CD4-positive, alpha-beta memory T cell (primary cell): ENCODE measurements at regions not wholly inside any gene's neighbourhood (a gene's known extent, or its start where the extent isn't known, plus 50 kb on each side); places are given as distances from the start of the nearest gene placed in this dataset.

Experiments
- CTCF ChIA-PET: fragments of 350-600 bp; sonication (Branson Sonifier 250); formaldehyde crosslinking; loops from one replicate; lab custom pipeline; 2021; ENCODE audit warnings: inconsistent platforms; ENCODE audit not compliant: partially characterized antibody; lab: Charles Lee
- POLR2A ChIA-PET: fragments of 350-600 bp; sonication (Branson Sonifier 250); formaldehyde crosslinking; loops from one replicate; lab custom pipeline; 2021; ENCODE audit not compliant: partially characterized antibody; lab: Charles Lee
- DNase-seq, 5 donors: peaks; one replicate each; pipeline versions ENCODE4 v3.0.0 to v3.0.0-alpha.2; 2020 to 2022; ENCODE audit warnings: mixed read lengths in 1 of 5
- H3K27ac ChIP-seq: one replicate; pipeline ENCODE4 v1.7.0; 2013; ENCODE audit warnings: low read depth, low read length
- H3K27me3 ChIP-seq: 2 replicates; pipeline ENCODE4 v1.7.0; 2013; ENCODE audit warnings: mild to moderate bottlenecking, low read length, moderate library complexity; ENCODE audit not compliant: insufficient read depth
- H3K36me3 ChIP-seq: 2 replicates; pipeline ENCODE4 v1.7.0; 2013; ENCODE audit warnings: mild to moderate bottlenecking, low read length, moderate library complexity; ENCODE audit not compliant: insufficient read depth
- H3K4me1 ChIP-seq: 2 replicates; pipeline ENCODE4 v1.7.0; 2013; ENCODE audit warnings: mild to moderate bottlenecking, low read length, moderate library complexity; ENCODE audit not compliant: insufficient read depth
- H3K4me3 ChIP-seq, 2 donors: one replicate each; pipeline ENCODE4 v1.7.0; 2013; ENCODE audit warnings: low read length in 2 of 2, mild to moderate bottlenecking in 1 of 2
- H3K9me3 ChIP-seq, 2 donors: one replicate each; pipeline ENCODE4 v1.7.0; 2013; ENCODE audit warnings: low read length in 2 of 2, control low read depth in 1 of 2; ENCODE audit not compliant: control insufficient read depth in 1 of 2
- H3K27ac Mint-ChIP-seq, 7 donors: one replicate each; pipeline ENCODE4 v1.8.0; 2020 to 2021; ENCODE audit warnings: mixed read lengths in 7 of 7, mild to moderate bottlenecking in 6 of 7, inconsistent platforms in 3 of 7, moderate library complexity in 3 of 7
- H3K27me3 Mint-ChIP-seq, 2 donors: one replicate each; pipeline ENCODE4 v1.8.0; 2020 to 2021; ENCODE audit warnings: mixed read lengths in 2 of 2
- H3K36me3 Mint-ChIP-seq, 2 donors: one replicate each; pipeline ENCODE4 v1.8.0; 2020 to 2021; ENCODE audit warnings: mixed read lengths in 2 of 2, inconsistent platforms in 1 of 2, mild to moderate bottlenecking in 1 of 2
- H3K4me1 Mint-ChIP-seq, 4 donors: one replicate each; pipeline ENCODE4 v1.8.0; 2020 to 2021; ENCODE audit warnings: mixed read lengths in 4 of 4, mild to moderate bottlenecking in 1 of 4
- H3K4me3 Mint-ChIP-seq, 8 donors: one replicate each; pipeline ENCODE4 v1.8.0; 2020 to 2021; ENCODE audit warnings: mixed read lengths in 8 of 8, mild to moderate bottlenecking in 7 of 8, moderate library complexity in 6 of 8, inconsistent platforms in 3 of 8
- H3K9me3 Mint-ChIP-seq, 8 donors: one replicate each; pipeline ENCODE4 v1.8.0; 2020 to 2021; ENCODE audit warnings: mixed read lengths in 8 of 8, mild to moderate bottlenecking in 5 of 8, inconsistent platforms in 3 of 8, moderate library complexity in 1 of 8
- intact Hi-C: fragments of 100-400 bp; cut with micrococcal nuclease; formaldehyde crosslinking; loops from one replicate; pipeline ENCODE4 v1.15.1; 2023

DNA sequence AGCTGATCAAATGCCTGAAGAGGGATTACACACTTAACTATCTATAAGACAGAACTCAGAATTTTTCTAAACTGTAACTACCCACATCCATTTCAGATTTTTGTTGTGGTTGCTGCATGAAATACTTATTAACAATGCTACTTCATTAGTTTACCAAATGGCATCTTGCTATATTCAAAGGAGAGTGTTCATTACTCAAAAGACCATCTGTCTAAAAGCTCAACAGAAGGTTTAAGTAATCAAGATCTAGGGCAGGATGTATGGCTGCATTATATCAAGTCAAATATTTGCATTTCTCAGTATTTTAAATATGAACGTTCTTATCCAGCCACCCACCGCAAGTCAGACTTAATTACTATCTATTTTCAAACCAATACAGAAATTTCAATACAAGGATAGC lies 79.9 kb downstream of the SIPA1L2 start:
- Mint-ChIP-seq H3K4me1 (no peaks in the 10 kb centered on the region), H3K9me3 (no peaks in the 10 kb centered on the region), H3K27ac (no peak overlapping the region), H3K4me3 (no peak overlapping the region), H3K27me3 (no peaks in the 10 kb centered on the region), H3K36me3 (no peaks in the 10 kb centered on the region)
- H3K27ac ChIP-seq: no peak overlapping the region
- POLR2A ChIA-PET: no interaction called here
- H3K4me1 ChIP-seq: no peaks in the 10 kb centered on the region
- H3K36me3 ChIP-seq: no peaks in the 10 kb centered on the region
- H3K4me3 ChIP-seq: no peak overlapping the region
- no peaks in the 10 kb centered on the region for H3K27me3 ChIP-seq
- CTCF ChIA-PET: no interaction called here
- H3K9me3 ChIP-seq: no peaks in the 10 kb centered on the region
- intact Hi-C loops: no loop called here
- DNase-seq: no peak

DNA sequence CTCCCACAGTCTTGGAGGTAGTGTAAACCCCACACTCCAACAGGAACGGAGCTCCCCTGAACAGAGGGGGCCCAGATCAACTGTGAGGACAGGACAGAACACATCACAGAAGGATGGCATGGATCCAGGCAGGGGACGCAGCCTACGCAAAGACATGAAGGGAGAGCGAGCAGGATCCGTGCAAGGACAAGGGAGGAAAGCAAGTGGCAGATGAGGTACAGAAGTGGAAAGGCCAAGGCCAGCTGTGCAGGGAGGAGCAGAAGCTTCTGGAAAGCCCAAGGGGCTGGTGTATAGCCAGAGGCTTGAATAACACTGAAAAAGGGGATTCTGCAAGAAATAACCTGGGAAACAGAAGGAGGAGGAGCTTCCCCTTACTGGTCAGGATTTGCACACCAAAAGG lies 81.2 kb downstream of the SIPA1L2 start:
- no peak for DNase-seq
- no peaks in the 10 kb centered on the region for H3K4me1 Mint-ChIP-seq
- Histone ChIP-seq H3K27me3 (no peaks in the 10 kb centered on the region), H3K27ac (no peak overlapping the region), H3K36me3 (no peaks in the 10 kb centered on the region), H3K4me1 (no peaks in the 10 kb centered on the region), H3K9me3 (no peaks in the 10 kb centered on the region), H3K4me3 (no peak overlapping the region)
- H3K4me3 Mint-ChIP-seq: no peak overlapping the region
- peak overlapping the region in 1 of 7 donors; percentile 61 for H3K27ac Mint-ChIP-seq
- ChIA-PET POLR2A (no interaction called here), CTCF (no interaction called here)
- no peaks in the 10 kb centered on the region for H3K27me3 Mint-ChIP-seq
- H3K36me3 Mint-ChIP-seq: no peaks in the 10 kb centered on the region
- intact Hi-C loops: no loop called here
- H3K9me3 Mint-ChIP-seq: no peaks in the 10 kb centered on the region

DNA sequence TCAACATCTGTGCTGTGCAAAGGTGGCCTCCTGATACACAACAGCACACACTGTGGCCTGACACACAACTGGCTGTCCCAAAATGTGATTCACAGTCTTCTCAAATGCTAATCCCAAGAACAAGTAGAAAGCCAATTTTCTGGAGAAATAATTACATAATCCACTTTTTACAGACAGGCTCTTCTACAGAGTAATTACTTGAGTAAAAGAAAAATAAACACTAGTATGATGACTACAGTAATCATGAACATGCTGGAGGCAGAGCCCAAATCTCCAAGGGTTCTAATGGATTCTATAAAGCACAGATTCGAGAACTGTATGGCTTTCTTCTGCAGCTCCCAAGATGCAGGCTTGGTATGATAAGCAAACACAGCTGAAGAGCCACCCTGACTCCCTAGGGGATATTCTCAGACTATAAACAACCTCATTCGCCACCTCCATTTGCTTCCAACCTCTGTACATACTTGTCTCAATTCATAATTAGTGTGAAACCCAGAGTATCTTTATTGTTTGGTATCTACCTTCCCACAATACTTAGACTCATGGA lies 81.9 kb downstream of the SIPA1L2 start:
- no peaks in the 10 kb centered on the region for H3K9me3 ChIP-seq
- intact Hi-C loops: no loop called here
- Mint-ChIP-seq H3K4me1 (no peaks in the 10 kb centered on the region), H3K36me3 (no peaks in the 10 kb centered on the region), H3K4me3 (no peak overlapping the region), H3K27me3 (no peaks in the 10 kb centered on the region), H3K9me3 (no peaks in the 10 kb centered on the region), H3K27ac (no peak overlapping the region)
- CTCF ChIA-PET: no interaction called here
- H3K36me3 ChIP-seq: no peaks in the 10 kb centered on the region
- H3K27me3 ChIP-seq: no peaks in the 10 kb centered on the region
- no peaks in the 10 kb centered on the region for H3K4me1 ChIP-seq
- DNase-seq: no peak
- POLR2A ChIA-PET: no interaction called here
- H3K4me3 ChIP-seq: no peak overlapping the region
- no peak overlapping the region for H3K27ac ChIP-seq

DNA sequence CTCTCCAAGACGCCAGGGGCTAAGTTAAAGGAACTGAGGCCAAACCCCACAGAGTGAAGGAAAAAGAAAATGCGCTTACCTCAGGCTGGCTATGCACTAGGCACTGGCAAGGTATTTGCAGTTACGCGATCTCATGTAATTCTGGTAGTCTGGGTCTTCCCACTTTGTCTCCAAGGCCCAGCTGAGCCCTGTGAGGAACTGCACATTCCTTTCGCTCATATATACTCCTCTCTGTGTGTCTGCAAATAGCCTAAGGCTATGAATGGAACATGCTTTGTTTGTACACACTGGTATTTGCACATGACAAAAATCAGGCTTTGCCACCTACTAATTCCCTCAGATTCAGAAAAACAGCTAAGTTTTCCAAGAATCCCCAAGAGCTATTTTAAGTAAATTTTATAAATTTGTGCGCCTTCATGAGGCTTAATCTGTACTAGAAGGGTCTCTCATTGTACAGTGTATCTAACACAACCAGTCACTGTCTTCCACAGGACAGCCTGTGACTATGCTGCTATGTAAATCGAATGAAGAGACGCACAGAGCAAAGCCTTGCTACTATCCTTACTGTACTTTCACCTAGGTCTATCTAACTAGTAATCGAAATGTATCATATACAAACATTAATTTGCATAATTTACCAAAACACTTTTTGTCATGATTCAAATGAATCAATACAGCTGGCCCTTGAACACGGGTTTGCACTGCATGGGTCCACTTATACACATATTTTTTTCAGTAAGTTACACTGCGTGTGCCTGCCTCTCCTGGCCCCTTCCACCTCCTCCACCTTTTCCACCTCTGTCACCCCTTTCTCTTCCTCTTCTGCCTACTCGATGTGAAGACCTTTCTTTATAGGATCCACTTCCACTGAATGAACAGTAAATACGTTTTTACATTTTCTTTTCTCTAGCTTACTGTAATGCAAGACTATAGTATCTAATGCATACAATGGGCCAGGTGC lies 87.0 kb downstream of the SIPA1L2 start:
- H3K4me3 Mint-ChIP-seq: no peak overlapping the region
- Histone ChIP-seq H3K9me3 (no peaks in the 10 kb centered on the region), H3K36me3 (no peaks in the 10 kb centered on the region), H3K27me3 (no peaks in the 10 kb centered on the region), H3K4me1 (no peaks in the 10 kb centered on the region), H3K27ac (no peak overlapping the region), H3K4me3 (no peak overlapping the region)
- no peaks in the 10 kb centered on the region for H3K36me3 Mint-ChIP-seq
- no peaks in the 10 kb centered on the region for H3K9me3 Mint-ChIP-seq
- no peak overlapping the region for H3K27ac Mint-ChIP-seq
- POLR2A ChIA-PET: no interaction called here
- no peak for DNase-seq
- no peaks in the 10 kb centered on the region for H3K4me1 Mint-ChIP-seq
- intact Hi-C loops: no loop called here
- CTCF ChIA-PET: no interaction called here
- H3K27me3 Mint-ChIP-seq: no peaks in the 10 kb centered on the region

DNA sequence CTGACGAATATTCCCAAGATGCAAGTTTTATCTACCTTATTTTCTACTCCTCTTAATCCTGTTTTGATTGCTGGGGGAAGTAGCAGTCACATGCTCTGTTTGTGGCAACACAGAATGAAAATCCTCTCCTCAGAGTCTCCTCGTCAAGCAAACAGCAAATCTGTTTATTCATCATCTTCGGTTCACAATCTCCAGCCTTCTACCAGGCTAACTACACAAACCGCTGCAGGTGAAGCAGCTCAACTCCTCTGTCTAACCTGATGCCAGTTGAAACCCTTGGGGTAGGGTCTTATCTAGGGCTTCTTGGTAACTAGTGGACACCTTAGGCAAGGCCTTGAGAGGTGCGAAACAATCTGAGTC lies 91.0 kb downstream of the SIPA1L2 start:
- DNase-seq: no peak
- no peaks in the 10 kb centered on the region for H3K36me3 ChIP-seq
- ChIA-PET CTCF (interaction anchor here (1.1 kb wide), 1 partner anchor 88 kb away, joined by 3 read pairs; no protein-coding TSS in a partner anchor), POLR2A (no interaction called here)
- intact Hi-C loops: no loop called here
- no peaks in the 10 kb centered on the region for H3K4me1 Mint-ChIP-seq
- H3K4me3 Mint-ChIP-seq: no peak overlapping the region
- H3K27me3 ChIP-seq: no peaks in the 10 kb centered on the region
- peak overlapping the region in 1 of 7 donors; percentile 5 for H3K27ac Mint-ChIP-seq
- H3K36me3 Mint-ChIP-seq: no peaks in the 10 kb centered on the region
- no peaks in the 10 kb centered on the region for H3K9me3 Mint-ChIP-seq
- H3K4me3 ChIP-seq: no peak overlapping the region
- H3K27ac ChIP-seq: no peak overlapping the region
- H3K27me3 Mint-ChIP-seq: no peaks in the 10 kb centered on the region
- no peaks in the 10 kb centered on the region for H3K9me3 ChIP-seq
- H3K4me1 ChIP-seq: no peaks in the 10 kb centered on the region

DNA sequence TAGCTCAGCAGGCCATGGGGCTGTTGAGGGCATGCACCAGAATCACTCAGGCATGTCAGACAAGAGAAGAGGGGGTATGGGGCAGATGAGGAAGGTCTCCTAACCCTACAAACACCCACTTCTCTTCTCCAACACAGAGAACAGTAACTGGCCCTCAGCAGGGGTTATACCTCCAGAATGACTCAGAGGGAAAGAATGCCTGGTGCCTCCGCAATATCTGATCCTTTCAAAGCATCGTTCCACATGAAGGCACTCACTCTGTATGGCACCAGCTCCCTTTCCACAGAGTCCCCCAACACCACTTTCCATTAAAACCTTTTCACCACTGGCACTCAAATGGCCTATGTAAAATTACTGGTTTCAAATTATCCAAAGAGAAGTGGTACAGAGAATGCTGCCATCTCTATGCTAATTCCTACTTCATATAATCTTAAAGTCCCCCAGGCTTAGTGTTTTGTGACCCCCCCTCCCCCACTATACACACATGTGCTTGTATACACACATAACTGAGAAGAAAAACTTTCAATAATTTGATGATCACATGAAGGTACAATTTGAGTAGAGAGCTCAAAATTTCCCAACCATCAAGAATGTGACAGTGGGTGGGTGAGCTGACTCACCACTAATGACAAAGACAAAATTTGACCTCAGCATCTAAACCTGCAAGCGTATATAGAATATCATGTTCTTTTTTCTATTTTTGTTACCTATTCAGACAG lies 91.5 kb downstream of the SIPA1L2 start:
- H3K27me3 ChIP-seq: no peaks in the 10 kb centered on the region
- H3K4me1 Mint-ChIP-seq: no peaks in the 10 kb centered on the region
- no peak for DNase-seq
- no peaks in the 10 kb centered on the region for H3K4me1 ChIP-seq
- no peak overlapping the region for H3K27ac ChIP-seq
- H3K36me3 ChIP-seq: no peaks in the 10 kb centered on the region
- intact Hi-C loops: no loop called here
- H3K36me3 Mint-ChIP-seq: no peaks in the 10 kb centered on the region
- H3K9me3 ChIP-seq: no peaks in the 10 kb centered on the region
- H3K9me3 Mint-ChIP-seq: no peaks in the 10 kb centered on the region
- no peak overlapping the region for H3K4me3 ChIP-seq
- no peak overlapping the region for H3K4me3 Mint-ChIP-seq
- ChIA-PET CTCF (interaction anchor here (1.0 kb wide), 1 partner anchor 29 kb away, joined by 4 read pairs; no protein-coding TSS in a partner anchor), POLR2A (no interaction called here)
- no peak overlapping the region for H3K27ac Mint-ChIP-seq
- no peaks in the 10 kb centered on the region for H3K27me3 Mint-ChIP-seq
